IMR-90 (cell line): ENCODE measurements at regions not wholly inside any gene's neighbourhood (a gene's known extent, or its start where the extent isn't known, plus 50 kb on each side); places are given as distances from the start of the nearest gene placed in this dataset.

ENCODE experiments used
- CEBPB ChIP-seq: IDR thresholded peaks from 2 replicates; pipeline ENCODE4 v1.6.1; 2012; ENCODE audit warnings: low read depth, low read length, improper control_type of control experiment
- FOS ChIP-seq: fragments of 150-350 bp; IDR thresholded peaks from 2 replicates; pipeline ENCODE4 v1.6.1; 2016; ENCODE audit warnings: low read depth, low read length
- MXI1 ChIP-seq: IDR thresholded peaks from 2 replicates; pipeline ENCODE4 v1.6.1; 2012; ENCODE audit warnings: low read depth, mild to moderate bottlenecking, low read length, moderate library complexity, borderline replicate concordance
- POLR2A ChIP-seq: IDR thresholded peaks from 2 replicates; pipeline ENCODE4 v1.6.1; 2012; ENCODE audit warnings: mild to moderate bottlenecking, low read depth, low read length
- RCOR1 ChIP-seq: IDR thresholded peaks from 2 replicates; pipeline ENCODE4 v1.6.1; 2012; ENCODE audit warnings: mild to moderate bottlenecking, low read length, improper control_type of control experiment; ENCODE audit not compliant: insufficient replicate concordance
- SMC3 ChIP-seq: fragments of 150-350 bp; IDR thresholded peaks from 2 replicates; pipeline ENCODE4 v1.6.1; 2016; ENCODE audit warnings: low read depth, mild to moderate bottlenecking, antibody characterized with exemption, low read length, moderate library complexity
- USF2 ChIP-seq: fragments of 150-350 bp; IDR thresholded peaks from 2 replicates; pipeline ENCODE4 v1.6.1; 2017; ENCODE audit warnings: mild to moderate bottlenecking, antibody characterized with exemption, low read length, low read depth
- TF ChIP-seq, protein P1 (sequence below): conservative IDR thresholded peaks from 2 replicates; pipeline ENCODE4 v1.5.1; 2012; ENCODE audit warnings: mild to moderate bottlenecking, low read depth, low read length, improper control_type of control experiment

DNA sequence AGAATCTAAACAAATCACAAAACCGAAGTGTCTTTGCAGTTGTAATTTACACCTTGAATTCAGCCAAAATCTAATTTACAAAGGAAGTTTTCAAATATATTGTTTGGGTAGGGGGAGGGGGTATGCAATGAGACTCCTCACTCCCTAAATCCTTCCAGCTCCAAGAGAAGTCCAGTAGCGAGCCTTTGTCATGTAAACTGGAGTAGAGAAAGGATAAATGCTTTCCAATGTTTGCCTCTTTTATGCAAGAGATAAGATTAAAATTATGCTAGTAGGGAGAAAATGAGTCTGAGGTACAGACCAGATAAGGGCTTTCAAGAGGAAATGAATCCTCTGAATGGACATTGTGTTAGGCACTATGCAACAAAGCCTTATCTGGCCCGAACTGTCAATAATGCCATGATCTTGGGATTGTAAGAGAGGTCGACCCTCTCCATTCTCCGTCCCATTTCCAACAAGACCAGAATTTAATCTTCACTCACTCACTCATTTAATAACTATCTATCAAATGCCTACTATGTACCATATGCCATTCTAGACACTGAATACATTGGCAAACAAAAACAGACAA, 199.2 kb downstream of the LACC1 start:
- TF ChIP-seq, protein P1, sequence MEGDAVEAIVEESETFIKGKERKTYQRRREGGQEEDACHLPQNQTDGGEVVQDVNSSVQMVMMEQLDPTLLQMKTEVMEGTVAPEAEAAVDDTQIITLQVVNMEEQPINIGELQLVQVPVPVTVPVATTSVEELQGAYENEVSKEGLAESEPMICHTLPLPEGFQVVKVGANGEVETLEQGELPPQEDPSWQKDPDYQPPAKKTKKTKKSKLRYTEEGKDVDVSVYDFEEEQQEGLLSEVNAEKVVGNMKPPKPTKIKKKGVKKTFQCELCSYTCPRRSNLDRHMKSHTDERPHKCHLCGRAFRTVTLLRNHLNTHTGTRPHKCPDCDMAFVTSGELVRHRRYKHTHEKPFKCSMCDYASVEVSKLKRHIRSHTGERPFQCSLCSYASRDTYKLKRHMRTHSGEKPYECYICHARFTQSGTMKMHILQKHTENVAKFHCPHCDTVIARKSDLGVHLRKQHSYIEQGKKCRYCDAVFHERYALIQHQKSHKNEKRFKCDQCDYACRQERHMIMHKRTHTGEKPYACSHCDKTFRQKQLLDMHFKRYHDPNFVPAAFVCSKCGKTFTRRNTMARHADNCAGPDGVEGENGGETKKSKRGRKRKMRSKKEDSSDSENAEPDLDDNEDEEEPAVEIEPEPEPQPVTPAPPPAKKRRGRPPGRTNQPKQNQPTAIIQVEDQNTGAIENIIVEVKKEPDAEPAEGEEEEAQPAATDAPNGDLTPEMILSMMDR = no peak
- TF ChIP-seq SMC3 (no peak), RCOR1 (no peak), POLR2A (no peak), MXI1 (no peak), FOS (no peak), CEBPB (no peak), USF2 (no peak)
